ENCODE measurements at regions not wholly inside any gene's neighbourhood (a gene's known extent, or its start where the extent isn't known, plus 50 kb on each side); places are given as distances from the start of the nearest gene placed in this dataset.
"Not testable (repeated sequence)": the region's sequence is repeated elsewhere in the genome, so short reads cannot be mapped to it uniquely, and the experiment has no call there.

DNA sequence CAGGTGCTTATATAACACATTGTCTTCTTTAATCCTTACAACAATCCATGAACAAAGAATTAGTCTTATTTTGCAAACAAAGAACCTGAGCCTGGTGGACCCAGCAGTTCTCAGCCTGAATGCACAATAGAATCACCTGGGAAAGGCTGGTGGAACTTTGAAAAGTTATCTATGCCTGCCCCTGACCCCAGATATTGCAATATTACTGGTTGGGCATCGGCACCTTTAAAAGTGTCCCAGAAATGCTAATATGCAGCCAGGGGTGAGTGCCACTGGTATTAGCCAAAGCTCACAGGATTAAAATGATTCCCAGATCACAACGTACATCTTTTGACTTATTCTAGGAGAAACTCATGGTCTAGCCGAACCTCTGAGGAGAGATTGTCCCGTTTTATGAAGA is 268.8 kb downstream of the KLF5 start:
- in situ Hi-C loops (cut with MboI; ENCODE audit: low sequenced_read_pairs): no loop called here

DNA sequence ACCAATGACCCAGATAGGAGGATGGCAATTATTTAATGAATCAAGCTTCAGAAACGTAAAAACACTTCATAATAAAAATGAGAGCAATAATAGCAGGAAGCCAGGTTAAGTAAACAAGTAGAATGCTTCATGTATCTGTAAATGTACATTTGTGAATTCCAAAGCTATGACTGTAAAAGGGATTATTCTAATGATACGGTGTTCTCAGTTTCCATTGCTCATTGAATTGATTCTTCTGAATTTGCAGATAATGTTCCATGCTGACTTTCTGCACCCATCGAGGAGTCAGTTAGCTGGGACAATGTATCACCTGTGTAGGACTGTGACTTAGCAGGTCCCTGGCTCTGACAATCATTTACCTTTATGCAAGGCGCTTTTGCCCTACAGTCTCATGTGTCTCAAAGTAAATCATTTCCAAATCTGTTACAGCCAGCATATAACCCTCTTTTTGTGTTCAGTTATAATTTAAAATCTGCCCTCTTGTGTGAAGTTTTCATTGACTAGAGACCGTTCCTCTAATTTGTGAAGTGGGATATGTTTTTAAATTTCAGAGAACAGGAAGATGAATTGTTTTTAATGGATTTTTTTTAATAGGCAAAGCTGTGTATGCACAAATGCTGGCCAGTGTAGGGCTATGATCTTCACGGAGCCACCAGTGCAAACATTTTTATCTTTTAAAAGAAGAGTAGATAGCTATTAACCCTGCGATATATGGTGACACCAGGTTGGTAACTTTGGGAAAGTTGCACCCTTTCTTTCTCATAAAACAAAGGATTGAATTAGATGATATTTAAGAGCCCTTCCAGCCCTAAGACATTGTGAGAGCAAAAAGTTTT is 267.1 kb downstream of the KLF5 start:
- in situ Hi-C loops (cut with MboI; ENCODE audit: low sequenced_read_pairs): no loop called here

DNA sequence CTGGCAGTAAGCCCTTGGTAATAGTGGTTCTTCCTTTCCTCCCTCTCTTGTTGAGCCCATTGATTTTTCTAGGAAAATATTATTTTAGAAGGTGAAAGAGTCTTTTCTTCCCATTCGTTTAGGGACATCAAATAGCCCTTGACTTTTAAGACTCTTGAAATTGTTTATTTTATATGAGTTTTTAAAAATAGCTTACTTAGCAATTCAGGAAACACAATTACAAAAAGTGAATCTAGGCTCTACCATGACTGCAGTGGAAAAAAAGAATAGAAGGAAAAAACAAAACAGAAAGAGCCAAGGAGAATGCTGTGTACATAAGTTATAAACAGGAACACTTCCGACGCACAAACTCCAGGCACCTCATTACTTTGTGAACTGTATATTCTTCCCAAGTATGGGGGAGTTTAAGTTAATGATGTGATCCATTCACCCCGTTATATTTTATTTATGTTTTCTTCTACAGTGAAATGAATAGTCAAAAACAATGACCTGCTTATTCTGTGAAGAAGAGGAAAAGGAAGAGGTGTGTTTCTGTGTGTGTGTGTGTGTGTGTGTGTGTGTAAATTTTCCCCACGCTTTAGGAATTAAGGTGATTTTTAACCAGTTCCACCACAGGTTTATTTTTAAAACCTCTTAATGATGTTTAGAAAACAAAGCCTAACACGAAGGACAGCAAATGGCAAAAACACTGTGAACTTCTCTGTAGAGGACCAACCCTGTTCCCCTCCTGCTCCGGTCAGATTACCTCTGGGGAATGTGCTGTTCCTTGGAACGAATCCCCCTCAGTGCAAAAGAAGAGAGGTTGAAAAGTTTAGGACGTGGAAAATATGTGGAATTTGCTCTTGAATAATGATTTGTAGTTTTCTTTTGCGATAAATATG is 266.3 kb downstream of the KLF5 start:
- in situ Hi-C loops (cut with MboI; ENCODE audit: low sequenced_read_pairs): no loop called here

GRCh38 chr13:73323615-73324014 is 264.8 kb downstream of the KLF5 start:
- in situ Hi-C loops (cut with MboI; ENCODE audit: low sequenced_read_pairs): no loop called here

- in situ Hi-C loops (cut with MboI; ENCODE audit: low sequenced_read_pairs): no loop called here
Observed at GRCh38 chr13:73321043-73321442, 262.2 kb downstream of the KLF5 start.

DNA sequence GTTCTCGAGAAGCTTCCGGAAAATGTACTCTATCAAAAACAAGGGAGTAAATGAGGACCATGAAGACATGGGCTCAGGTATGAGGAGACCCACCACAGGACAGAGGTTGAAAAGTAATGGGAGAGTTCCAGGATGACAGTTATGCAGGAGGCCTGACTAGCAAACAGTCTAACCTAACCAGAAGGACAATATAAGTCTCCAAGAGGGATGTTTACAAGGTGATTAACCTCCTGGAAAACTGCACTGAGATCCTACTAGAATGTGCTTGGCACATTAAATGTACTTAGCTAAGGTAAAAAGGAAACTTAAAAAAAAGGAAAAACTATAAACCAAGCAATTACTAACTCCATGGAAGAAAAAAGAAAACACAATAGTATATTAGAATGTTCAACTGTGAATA is 258.3 kb downstream of the KLF5 start:
- in situ Hi-C loops (cut with MboI; ENCODE audit: low sequenced_read_pairs): no loop called here

- in situ Hi-C loops (cut with MboI; ENCODE audit: low sequenced_read_pairs): no loop called here
Observed at GRCh38 chr13:73310366-73310765, 251.6 kb downstream of the KLF5 start.

GRCh38 chr13:73307481-73307880 is 248.7 kb downstream of the KLF5 start:
- in situ Hi-C loops (cut with MboI; ENCODE audit: low sequenced_read_pairs): no loop called here

- in situ Hi-C loops (cut with MboI; ENCODE audit: low sequenced_read_pairs): no loop called here
Observed at GRCh38 chr13:73306688-73307087, 247.9 kb downstream of the KLF5 start.

DNA sequence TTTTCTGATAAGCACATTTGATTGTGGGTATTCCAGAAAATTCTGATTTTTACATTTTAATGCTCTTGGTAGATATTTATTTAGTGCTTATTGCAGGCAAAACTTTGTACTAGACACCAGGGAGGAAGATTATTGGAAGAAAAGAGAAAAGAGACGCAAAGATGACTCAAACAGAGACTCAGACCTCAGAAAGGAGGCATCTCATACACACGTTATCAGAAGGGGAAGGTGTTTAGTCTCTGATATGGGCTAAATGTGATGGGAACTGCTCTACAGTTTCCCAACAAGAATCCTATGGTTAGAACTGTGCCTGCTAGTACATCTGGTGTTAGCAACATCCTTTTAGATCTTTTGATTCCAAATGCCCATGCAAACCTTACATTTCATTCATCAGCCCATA is 245.6 kb downstream of the KLF5 start:
- in situ Hi-C loops (cut with MboI; ENCODE audit: low sequenced_read_pairs): no loop called here

GRCh38 chr13:73303851-73304250 is 245.0 kb downstream of the KLF5 start:
- in situ Hi-C loops (cut with MboI; ENCODE audit: low sequenced_read_pairs): no loop called here

DNA sequence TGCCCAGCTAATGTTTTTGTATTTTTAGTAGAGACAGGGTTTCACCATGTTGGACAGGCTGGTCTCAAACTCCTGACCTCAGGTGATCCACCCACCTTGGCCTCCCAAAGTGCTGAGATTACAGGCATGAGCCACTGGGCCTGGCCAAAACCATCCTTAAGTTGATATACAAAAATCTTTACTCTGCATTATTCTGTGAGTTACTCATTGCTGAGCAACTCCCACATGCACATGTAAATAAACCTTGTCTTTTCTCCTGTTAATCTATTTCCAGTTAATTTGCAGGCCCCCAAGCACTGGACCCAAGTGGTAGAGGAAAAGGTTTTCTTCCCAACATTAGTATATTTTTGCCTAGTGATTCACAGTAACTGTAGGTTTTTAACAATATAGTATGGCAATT is 242.8 kb downstream of the KLF5 start:
- in situ Hi-C loops (cut with MboI; ENCODE audit: low sequenced_read_pairs): not testable (repeated sequence)

DNA sequence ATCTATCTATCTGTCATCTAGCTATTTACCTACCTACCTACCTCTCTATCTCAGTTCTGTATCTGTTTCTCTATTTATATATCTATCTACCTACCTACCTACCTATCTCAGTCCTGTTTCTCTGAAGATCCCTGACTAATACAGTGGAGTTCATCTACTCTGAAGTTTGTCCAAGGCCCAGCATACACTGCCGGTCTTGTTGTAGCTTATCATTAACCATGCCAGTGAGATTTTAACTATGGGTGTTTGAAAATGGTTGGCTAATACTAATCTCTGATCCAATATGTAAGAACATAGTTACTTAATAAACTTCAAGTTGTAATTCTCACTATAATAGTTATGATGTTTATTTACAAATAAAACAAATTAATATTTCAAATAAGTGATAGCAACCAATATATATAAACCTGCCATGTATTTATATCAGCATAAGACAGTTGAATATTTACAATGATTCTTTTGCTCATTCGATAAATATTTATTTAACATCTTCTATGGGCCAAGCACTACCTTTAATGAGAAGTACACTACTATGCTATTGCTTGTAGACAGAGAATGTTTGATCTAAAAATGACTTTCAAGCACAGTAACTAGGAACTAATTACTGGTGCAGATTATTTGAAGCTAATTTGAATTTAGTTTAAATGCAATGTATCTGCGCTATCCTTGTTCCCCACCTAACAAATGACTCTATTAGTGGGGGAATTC is 242.1 kb downstream of the KLF5 start:
- in situ Hi-C loops (cut with MboI; ENCODE audit: low sequenced_read_pairs): no loop called here

DNA sequence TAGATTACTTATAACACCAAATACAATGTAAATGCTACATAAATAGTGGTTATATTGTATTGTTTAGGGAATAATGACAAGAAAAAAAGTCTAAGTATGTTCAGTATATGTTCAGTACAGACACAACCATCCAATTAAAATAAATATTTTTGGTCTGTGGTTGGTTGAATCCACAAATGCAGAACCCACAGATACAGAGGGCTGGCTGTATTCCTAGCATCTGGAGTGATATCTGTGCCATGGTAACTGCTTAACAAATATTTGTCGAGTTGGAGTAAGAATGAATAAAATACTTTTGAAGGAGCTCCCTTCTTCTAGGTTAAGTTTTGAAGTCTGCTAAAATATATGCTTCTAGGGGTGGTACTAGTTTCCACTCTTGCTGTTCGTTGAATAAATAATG is 241.0 kb downstream of the KLF5 start:
- in situ Hi-C loops (cut with MboI; ENCODE audit: low sequenced_read_pairs): no loop called here

DNA sequence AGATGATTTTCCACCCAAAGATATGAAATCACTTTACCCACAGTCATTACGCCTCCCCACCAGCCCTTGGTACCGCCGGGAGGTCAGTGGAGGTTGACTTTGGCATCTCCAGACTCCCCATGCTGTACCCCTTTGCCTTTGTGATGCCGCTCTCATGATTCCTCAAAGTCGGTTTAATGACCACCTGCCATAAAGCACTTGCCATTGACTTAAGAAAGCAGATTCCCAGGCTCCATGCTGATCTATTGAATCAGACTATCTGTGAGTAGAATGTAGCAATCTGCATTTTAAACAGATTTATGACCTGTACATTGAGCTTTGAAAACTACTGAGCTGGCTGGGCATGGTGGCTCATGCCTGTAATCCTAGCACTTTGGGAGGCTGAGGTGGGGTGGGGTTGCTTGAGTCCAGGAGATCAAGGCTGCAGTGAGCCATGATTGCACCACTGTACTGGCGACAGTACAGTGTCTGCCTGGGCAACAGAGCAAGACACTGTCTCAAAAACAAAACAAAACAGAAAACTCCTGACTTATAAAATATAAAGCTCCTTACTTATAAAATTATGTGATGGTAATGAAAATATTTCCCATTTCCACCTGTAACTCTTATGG is 235.2 kb downstream of the KLF5 start:
- in situ Hi-C loops (cut with MboI; ENCODE audit: low sequenced_read_pairs): no loop called here

DNA sequence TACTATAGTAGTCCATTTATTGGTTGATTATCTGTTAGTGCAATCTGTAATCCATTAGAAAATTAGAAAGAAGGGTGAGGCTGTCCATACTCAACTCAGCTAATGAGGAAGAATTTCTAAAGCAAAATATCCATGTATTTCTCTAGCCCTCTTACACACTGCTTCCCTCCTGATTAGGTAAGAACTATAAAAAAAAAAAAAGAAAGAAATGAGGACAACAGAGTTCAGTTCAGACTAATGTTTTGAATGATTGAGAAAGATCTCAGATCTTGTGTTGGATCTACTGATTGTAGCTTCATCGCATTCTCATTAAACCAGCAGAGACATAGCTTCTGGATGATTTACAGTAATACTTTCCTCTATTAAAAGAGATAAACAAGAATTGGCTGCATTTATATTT is 233.3 kb downstream of the KLF5 start:
- in situ Hi-C loops (cut with MboI; ENCODE audit: low sequenced_read_pairs): no loop called here

DNA sequence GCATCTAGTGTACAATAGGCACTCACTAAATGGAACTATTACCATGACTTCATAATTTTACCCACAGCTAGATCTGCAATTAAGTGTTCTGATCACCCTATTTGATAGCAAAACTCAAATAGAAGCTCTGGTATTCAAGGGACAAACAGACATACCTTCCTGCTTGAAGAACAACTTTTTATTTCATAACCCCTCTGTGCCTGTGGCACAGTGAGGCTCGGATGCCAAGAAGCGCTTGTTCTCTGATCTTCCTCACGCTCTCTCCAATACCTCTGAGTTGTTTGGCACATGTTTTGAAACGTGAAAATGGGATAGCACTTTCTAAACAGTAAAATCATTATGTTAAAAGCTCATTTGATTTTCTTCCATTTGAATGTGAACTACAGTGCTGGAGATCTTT is 232.0 kb downstream of the KLF5 start:
- in situ Hi-C loops (cut with MboI; ENCODE audit: low sequenced_read_pairs): no loop called here

GRCh38 chr13:73288596-73288995 is 229.8 kb downstream of the KLF5 start:
- in situ Hi-C loops (cut with MboI; ENCODE audit: low sequenced_read_pairs): no loop called here

- in situ Hi-C loops (cut with MboI; ENCODE audit: low sequenced_read_pairs): no loop called here
Observed at GRCh38 chr13:73287831-73288230, 229.0 kb downstream of the KLF5 start.

- in situ Hi-C loops (cut with MboI; ENCODE audit: low sequenced_read_pairs): no loop called here
Observed at GRCh38 chr13:73286942-73287620, 228.3 kb downstream of the KLF5 start.
